ENCODE measurements at regions not wholly inside any gene's neighbourhood (a gene's known extent, or its start where the extent isn't known, plus 50 kb on each side); places are given as distances from the start of the nearest gene placed in this dataset.

- TF ChIP-seq JUN (IDR thresholded peaks at IDR 0.05; ENCODE audit: borderline replicate concordance, insufficient read depth, insufficient read length, low read depth) (no peak), POLR2A (IDR thresholded peaks at IDR 0.05; ENCODE audit: low read depth, low read length) (no peak), CTCF (IDR thresholded peaks at IDR 0.05; ENCODE audit: extremely low read depth in 1 of 2, insufficient read depth in 1 of 2, low read depth in 1 of 2, low read length in 2 of 2) (no peak), FOS (IDR thresholded peaks at IDR 0.05; ENCODE audit: borderline replicate concordance, insufficient read depth, low read length) (no peak), MYC (IDR thresholded peaks at IDR 0.05; ENCODE audit: low read depth, low read length) (no peak), EZH2 (IDR thresholded peaks at IDR 0.05; ENCODE audit: borderline replicate concordance, low read depth, low read length, severe bottlenecking) (no peak), GATA2 (IDR thresholded peaks at IDR 0.05; ENCODE audit: insufficient read depth, insufficient read length, low read depth, low read length) (no peak), POLR2AphosphoS5 (IDR thresholded peaks at IDR 0.05; ENCODE audit: insufficient read depth, low read depth, low read length) (no peak), MAX (IDR thresholded peaks at IDR 0.05; ENCODE audit: insufficient read depth, insufficient read length) (no peak)
- Histone ChIP-seq H3K9me1 (replicated peaks; ENCODE audit: control insufficient read depth, extremely low read depth, insufficient read depth, low read length) (no peaks in the 10 kb centered on the region), H3K27me3 (ENCODE audit: control insufficient read depth in 2 of 2, insufficient read depth in 2 of 2, low read length in 2 of 2) (peaks cover 0 to 3% of the 10 kb centered on the region in 2 experiments), H3K4me1 (ENCODE audit: control insufficient read depth, extremely low read depth, insufficient read depth, low read length) (no peaks in the 10 kb centered on the region), H3K36me3 (ENCODE audit: control insufficient read depth in 2 of 2, extremely low read depth in 1 of 2, insufficient read depth in 2 of 2, low read length in 2 of 2) (no peaks in the 10 kb centered on the region), H3K4me2 (ENCODE audit: insufficient read depth, low read length) (no peak overlapping the region), H3K4me3 (replicated peaks in 1 of 3; ENCODE audit: insufficient read depth in 1 of 3, low read depth in 1 of 3, low read length in 3 of 3) (no peak overlapping the region), H3K9ac (replicated peaks; ENCODE audit: extremely low read depth, insufficient read depth, low read length) (no peak overlapping the region), H3K9me3 (replicated peaks; ENCODE audit: control insufficient read depth, insufficient read depth, low read length) (no peaks in the 10 kb centered on the region), H3K27ac (ENCODE audit: insufficient read depth, low read depth, low read length) (no peak overlapping the region), H4K20me1 (replicated peaks; ENCODE audit: control insufficient read depth, extremely low read depth, insufficient read depth, low read length) (no peaks in the 10 kb centered on the region), H3K79me2 (ENCODE audit: control insufficient read depth, insufficient read depth, low read length) (no peaks in the 10 kb centered on the region), H2AFZ (ENCODE audit: low read depth, low read length) (no peak overlapping the region)
- intact Hi-C loops (cut with micrococcal nuclease) = no loop called here
- DNase-seq (ENCODE audit: low read depth, low spot score) (no peak), FAIRE-seq (no peak)
- no TSS peak for BruUV-seq (replicated peaks)
- ChIA-PET CTCF (interaction anchor here (0.5 to 1.6 kb wide), 2 partner anchors 11 to 824 kb away, joined by 3 to 4 read pairs; no protein-coding TSS in a partner anchor), POLR2A (interaction anchor here (0.7 kb wide), 2 partner anchors 14 to 209 kb away, joined by 4 to 11 read pairs; no protein-coding TSS in a partner anchor)
- dilution Hi-C loops (cut with MboI; ENCODE audit: extremely low pct_ligation_motif_present, low sequenced_read_pairs) = no loop called here
Measured at GRCh38 chr7:131274986-131275385, 52.7 kb upstream of the MKLN1 start.
